DMS53 (cell line): ENCODE measurements at regions not wholly inside any gene's neighbourhood (a gene's known extent, or its start where the extent isn't known, plus 50 kb on each side); places are given as distances from the start of the nearest gene placed in this dataset.
"Not testable (repeated sequence)": the region's sequence is repeated elsewhere in the genome, so short reads cannot be mapped to it uniquely, and the experiment has no call there.

Source experiments
- DNase-seq: peaks from one replicate; lab custom pipeline; 2025; lab: John Stamatoyannopoulos, UW

DNA sequence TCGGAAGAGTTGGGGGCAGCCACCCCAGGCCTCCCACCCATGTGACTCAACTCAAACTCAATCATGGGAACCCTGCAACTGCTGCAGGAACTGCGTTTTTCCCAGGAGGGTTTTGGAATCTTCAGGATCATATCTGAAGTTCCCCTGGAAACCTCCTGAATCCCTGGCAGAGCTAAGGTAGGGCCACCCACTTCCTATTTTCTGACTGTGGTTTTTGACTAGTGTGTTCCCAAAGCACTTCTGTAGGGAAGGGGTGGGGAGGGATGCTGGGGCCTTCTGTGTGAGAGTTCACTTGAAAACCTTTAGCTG lies 127.6 kb upstream of the UNC5B start:
- no peak for DNase-seq

DNA sequence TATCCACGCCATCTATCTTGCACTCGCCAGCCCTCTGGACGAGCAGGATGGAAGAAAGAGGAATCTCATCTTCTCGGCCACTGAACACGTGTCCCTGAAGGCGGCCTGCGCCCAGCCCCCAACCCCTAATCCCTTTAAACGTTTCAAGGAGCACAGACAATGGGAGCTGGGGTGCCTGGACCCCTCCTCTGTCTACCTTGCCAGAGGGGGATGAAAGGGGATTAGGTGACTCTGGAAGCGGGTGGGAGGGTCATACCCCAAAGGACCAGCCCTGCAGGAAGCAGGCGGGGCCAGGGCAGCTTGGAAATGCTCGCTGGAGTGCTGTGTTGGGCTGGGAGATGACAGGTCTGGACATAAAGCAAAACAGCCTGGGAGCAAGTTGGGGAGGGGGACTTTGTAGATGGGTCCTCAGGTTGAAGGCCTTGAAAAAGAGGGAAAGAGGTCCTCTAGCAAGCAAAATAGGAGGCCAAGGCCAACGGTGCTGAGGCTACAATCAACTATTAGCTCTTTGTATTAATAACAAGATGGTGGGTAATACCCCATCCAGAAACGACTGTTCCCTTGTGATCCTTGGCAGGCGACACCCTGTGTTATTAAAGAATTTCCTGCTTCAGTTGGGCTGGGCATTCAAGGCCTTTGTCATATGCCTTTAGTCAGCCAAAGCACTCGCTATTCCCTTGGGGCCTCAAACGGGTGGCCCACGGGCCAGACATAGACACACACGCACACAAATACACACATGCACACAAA lies 126.5 kb upstream of the UNC5B start:
- DNase-seq: no peak

DNA sequence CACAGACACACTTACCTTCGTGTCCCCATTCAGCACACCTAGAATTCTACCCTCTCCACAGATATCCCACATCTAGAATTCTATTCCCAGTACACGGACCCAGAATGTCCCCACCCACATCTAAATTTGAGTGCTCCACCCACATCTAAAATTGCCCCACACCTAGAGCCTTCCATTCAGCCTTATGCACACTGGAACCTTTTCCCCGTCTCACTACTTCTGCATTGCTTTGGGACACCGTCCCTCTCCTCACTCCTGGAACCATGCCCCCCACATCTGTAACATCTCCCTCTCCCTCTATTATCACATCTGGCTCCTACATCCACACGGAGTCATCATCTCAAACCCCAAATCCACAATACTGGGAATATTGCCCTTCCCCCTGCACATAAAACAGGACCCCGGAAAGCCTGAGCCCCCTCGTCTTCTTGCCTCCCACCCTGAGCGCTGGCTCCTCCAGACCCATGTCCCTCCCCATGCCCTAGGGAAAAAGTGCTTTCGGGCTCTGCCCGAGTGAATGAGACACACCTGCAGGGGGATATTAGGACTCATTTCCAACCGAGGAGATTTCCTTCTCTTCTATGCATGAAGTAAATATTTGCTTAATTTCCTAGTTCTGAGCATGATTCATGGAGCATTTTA lies 125.8 kb upstream of the UNC5B start:
- peak; percentile 64 for DNase-seq

DNA sequence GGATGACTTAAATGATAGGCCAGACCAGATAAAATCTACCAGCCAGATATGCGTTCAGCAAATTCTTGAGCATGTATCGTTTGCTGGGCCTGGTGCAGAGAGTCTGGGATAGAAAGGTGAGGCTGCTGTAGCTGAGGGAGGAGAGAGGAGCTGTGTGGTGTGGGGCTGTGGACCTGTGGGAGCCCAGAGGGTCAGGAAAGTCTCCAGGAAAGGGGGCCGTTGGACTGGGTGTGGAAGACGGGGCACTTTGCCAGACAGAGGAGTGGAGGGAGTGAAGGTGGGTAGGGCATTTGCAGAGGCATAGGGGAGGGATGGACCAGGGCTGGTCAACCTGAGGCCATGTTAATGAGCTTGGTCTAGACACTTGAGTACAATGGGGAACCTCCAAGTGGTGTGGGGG lies 124.7 kb upstream of the UNC5B start:
- no peak for DNase-seq

DNA sequence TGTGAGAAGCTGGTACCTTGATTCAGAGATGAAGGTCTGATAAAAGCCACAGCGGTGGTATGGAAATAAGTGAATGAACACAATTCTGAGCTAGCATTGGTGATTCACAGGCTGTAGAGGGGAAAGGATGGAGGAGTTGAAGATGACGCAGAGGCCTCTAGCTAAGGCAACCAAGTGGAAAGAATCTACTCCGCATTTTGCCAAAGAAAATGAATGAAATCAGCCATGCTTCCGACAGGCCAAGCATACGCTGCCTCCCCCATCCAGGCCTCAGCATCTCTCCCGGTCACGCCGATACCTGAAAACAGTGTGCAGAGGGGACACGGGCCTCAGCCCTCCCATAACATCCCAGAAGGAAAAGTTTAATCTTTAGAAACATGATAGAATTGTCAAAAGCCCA lies 124.3 kb upstream of the UNC5B start:
- DNase-seq: no peak

DNA sequence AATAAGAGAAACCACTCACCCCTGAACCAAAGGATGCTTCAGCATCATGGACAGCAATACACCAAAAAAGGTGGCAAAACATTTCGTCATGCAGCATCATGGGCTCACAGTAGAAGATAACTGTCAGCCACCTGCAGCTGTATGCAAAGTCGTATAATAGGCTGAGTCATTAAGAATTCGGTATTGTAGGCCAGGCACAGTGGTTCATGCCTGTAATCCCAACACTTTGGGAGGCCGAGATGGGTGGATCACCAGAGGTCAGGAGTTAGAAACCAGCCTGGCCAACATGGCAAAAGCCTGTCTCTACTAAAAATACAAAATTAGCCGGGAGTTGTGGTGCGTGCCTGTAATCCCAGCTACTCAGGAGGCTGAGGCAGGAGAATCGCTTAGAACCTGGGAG lies 123.8 kb upstream of the UNC5B start:
- peak; percentile 61 for DNase-seq

DNA sequence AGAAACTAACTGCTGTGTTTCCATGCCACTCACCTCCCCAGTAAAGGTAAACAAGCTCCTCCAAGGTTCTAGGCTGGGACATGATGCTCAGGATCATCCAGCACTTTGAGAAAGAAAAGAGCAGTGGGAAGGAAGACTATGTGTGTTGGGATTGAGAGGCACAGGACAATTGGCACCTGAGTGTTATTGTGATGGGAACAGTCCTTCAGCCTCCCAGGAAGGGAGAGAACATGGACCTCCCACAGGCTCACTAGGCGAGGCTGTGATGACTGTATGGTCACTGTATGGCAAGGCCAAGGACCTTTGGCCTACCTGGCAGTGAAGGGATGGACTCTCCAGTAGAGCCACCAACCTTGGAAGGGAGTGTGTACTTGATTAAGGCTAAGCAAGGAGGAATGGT lies 123.2 kb upstream of the UNC5B start:
- DNase-seq: no peak

DNA sequence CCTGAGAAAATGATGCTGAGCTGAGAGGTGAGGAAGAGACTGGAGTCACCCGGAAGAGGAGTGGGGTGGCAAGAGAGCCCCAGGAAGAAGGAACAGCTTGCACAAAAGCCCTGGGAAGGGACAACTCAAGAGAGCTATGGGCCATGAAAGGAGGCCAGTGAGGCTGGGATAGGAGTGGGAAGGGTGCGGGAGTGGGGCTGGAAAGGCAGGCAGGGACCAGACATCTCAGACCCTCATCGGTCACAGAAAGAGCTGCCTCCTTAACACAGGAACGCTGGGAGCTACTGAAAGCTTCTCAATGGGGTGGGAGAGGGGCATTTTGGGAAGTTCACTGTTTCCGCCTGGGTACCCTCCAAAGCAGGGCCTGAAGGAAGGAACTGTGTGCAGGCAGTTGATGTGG lies 122.0 kb upstream of the UNC5B start:
- DNase-seq: no peak

DNA sequence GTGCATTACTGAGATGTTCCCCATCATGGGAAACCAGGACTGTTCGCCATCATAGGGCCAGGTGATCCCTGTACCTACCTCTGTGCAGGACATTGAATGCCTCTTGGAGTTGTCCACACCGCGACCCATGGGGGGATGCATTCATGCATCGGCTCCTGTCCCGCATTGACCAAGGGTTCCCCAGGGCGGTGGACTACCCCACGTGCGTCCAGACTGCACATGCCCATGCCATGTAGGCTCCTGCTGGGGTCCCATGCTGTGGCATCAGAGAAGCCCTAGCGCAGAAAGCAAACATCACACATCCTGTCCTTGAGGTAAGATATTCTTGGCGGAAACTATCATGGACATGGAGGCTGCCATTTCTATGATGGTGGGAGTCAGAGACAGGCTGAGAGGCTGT lies 121.6 kb upstream of the UNC5B start:
- no peak for DNase-seq

DNA sequence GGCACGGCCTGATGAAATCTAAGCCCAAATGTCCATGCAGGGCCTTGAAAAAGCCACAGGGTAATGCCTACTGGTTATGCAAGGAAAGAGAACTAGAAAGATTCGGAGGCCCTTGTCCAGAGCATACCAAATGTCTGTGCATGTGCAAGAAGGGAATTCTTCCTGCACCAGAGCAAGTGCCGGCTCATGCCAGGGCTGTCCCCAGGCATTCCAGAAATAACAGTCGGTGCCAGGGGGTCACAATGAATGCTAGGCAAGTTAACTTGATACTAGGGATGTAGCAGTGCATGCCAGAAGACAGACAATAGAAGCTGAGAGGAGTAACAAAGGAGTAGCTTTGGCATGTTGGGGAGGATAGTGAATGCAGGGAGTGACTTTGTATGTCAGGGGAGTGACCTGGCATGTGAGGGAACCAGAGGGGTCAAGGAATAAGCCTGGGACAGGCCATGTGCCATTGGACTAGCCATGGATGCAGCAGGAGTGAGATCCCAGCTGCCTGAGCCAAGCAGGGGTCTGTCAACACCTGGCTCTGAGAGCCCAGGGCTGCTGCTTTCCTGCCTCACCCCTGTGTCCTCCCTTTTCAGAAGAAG lies 119.5 kb upstream of the UNC5B start:
- DNase-seq: no peak

DNA sequence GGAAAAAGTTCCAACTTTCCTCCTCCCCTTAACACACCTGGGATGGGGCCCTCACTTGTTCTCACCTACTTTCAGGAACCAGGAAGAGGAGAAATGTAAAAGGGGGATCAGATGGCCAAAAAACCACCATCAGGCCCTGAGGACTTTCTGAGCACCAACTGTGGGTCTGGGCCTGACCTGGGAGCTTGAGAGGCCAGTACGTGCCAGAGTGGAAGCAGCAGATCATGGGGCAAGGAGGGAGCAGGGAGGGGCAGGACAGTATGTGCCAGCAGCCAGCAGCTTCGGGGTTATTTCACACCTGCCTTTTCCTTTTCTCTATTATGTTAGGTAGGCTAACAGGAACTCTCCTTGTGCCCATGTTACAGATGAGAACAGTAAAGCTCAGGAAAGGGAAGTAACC lies 118.8 kb upstream of the UNC5B start:
- DNase-seq: no peak

DNA sequence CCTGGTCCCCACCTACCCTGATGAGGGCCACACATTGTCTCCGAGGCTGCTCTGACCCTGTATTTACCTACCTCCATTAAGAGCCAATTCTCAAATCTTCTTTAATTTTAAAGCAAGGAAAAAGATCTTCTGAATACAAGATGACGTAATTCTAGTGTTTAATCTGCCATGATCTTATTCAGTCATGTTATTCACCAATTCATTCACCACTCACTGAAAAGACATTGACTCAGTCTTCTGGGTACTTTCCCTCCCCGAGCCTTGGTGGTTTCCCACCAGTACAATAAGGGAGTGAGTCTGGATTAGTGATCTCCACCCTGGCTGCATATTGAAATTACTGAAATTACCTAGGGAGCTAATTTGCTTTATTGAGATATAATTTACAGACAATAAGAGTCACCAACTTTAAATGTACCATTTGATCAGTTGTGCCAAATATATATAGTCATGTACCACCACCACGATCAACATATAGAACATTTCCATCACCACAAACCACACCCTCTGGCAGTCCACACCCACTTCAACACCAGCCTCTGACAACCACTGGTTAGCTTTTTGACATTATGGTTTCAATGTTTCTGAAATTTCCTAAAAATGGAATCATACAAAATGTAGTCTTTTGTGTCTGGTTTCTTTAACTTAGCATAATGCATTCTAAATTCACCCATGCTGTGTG lies 117.5 kb upstream of the UNC5B start:
- no peak for DNase-seq

DNA sequence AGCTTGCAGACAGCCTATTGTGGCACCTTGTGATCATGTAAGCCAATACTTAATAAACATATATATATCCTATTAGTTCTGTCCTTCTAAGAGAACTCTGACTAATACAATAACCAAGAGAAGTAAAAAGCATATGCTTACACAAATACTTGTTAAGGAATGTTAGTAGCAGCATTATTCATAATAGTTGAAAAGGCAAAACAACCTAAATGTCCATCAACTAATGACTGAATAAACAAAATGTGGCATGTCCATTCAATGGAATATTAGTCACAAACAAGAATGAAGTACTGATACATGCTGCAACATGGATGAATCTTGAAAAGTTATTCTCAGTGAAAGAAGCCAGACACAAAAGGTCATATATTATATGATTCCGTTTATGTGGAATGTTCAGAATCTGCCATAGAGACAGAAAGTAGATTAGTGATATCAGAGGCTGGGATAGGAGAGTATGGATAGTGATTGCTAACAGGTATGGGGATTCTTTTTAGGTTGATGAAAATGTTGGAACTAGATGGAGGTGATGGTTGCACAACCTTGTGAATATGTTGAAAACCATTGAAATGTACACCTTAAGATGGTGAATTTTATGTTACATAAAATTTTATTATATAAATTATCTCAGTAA lies 112.5 kb upstream of the UNC5B start:
- DNase-seq: no peak

DNA sequence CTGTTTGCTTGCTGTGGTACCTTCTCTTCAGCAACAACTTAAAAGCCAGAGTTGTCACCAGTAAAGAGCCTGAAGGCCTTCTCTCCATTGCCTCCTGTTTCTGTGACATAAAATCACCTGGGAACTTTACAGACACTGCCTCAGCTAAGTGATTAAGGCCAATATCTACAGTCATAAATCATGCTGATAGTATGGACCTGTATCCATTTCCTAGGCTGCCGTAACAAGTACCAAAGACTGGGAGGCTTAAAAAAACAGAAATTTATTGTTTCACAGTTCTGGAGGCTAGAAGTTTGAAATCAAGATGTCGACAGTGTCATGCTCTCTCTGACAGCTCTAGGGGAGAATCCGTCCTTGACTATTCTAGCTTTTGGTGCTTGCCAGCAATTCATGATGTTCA lies 108.4 kb upstream of the UNC5B start:
- DNase-seq: no peak

DNA sequence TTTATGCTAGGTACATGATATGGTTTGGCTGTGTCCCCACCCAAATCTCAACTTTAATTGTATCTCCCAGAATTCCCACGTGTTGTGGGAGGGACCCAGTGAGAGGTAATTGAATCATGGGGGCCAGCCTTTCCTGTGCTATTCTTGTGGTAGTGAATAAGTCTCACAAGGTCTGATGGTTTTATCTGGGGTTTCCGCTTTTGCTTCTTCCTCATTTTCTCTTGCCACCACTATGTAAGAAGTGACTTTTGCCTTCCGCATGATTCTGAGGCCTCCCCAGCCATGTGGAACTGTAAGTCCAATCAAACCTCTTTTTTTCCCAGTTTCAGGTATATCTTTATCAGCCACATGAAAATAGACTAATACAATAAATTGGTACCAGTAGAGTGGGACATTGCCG lies 106.2 kb upstream of the UNC5B start:
- not testable (repeated sequence) for DNase-seq

DNA sequence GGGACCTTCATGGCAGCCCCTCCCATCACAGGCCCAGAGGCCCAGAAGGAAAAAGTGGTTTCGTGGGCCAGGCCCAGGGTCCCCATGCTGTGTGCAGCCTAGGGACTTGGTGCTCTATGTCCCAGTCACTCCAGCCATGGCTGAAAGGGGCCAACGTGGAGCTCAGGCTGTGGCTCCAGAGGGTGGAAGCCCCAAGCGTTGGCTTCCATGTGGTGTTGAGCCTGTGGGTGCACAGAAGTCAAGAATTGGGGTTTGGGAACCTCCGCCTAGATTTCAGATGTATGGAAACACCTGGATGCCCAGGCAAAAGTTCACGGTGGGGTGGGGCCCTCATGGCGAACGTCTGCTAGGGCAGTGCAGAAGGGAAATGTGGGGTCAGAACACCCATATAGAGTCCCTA lies 105.3 kb upstream of the UNC5B start:
- DNase-seq: not testable (repeated sequence)

DNA sequence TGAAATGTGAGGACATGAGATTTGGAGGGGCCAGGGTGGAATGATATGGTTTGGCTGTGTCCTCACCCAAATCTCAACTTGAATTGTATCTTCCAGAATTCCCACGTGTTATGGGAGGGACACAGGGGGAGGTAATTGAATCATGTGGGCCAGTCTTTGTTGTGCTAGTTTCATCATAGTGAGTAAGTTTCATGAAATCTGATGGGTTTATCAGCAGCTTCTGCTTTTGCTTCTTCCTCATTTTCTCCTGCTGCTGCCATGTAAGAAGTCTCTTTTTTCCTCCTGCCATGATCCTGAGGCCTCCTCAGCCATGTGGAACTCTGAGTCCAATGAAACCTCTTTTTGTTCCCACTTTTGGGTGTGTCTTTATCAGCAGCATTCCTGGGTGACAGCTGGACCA lies 104.3 kb upstream of the UNC5B start:
- not testable (repeated sequence) for DNase-seq

DNA sequence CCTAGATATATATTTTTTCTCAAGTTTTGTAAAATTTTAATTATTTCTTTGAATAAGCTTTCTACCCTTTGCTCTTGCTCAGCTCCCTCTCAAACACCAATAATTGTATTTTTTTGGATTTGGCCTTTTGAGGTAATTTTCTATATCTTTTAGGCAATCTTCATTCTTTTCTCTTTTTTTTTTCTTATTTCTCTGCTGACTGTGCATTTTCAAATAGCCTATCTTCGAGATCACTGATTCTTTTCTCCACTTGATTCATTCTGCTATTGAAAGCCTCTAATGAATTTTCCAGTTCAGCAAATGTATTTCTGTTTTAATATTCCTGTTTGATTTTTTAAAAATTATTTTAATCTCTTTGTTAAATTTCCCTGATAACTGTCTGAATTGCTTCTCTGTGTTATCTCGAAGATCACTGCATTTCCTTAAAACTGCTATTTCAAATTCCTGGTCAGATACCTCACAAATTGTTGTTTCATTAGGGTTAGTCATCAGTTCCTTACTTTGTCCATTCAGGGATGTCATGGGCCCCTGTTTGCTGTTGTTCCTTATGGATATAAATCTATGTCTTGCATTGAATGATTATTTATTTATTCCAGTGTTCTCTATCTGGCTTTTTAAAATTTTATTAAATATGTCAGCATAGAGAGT lies 100.1 kb upstream of the UNC5B start:
- DNase-seq: no peak

DNA sequence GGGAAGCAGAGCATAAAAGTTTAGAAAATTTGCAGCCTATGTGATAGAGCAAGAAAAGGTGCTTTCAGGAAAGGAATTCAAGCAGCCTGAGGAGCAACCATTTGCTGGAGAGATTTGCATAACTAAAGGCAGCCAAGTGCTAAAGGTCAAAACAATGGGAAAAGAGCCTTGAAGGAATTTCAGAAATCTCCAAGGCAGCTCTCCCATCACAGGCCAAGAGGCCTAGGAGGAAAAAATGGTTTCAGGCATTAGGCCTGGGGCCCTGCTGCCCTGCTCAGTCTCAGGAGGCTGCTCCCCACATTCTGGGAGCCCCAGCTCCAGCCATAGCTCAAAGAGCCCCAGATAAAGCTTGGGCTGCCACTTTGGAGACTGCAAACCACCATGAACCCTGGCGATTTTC lies 95.9 kb upstream of the UNC5B start:
- peak; percentile 7 for DNase-seq

DNA sequence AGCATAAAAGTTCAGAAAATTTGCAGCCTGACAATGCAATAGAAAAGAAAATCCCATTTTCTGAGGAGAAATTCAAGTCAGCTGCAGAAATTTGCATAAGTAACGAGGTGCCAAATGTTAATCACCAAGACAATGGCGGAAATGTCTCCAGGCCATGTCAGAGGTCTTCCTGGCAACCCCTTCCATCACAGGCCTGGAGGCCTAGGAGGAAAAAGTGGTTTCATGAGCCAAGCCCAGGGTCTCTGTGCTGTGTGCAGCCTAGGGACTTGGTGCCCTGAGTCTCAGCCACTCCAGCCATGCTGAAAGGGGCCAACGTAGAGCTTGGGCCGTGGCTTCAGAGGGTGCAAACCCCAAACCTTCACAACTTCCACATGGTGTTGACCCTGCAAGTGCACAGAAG lies 94.8 kb upstream of the UNC5B start:
- not testable (repeated sequence) for DNase-seq

DNA sequence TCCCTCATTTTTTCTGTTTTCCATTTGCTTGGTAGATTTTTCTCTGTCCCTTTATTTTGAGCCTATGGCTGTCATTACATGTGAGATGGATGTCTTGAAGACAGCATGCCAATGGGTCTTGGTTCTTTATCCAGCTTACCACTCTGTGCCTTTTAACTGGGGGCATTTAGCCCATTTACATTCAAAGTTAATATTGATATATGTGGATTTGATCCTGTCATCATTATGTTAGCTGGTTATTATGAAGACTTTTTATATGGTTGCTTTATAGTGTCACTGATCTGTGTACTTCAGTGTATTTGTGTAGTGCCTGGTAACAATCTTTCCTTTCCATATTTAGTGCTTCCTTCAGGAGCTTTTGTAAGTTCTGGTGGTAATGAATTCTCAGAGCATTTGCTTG lies 89.3 kb upstream of the UNC5B start:
- DNase-seq: no peak
